H1 (cell line): ENCODE measurements at regions not wholly inside any gene's neighbourhood (a gene's known extent, or its start where the extent isn't known, plus 50 kb on each side); places are given as distances from the start of the nearest gene placed in this dataset.

Source experiments
- CTCF ChIA-PET: fragments of 300-600 bp; sonication (Branson Sonifier 250); formaldehyde crosslinking; loops from one replicate; lab custom pipeline; 2021; ENCODE audit not compliant: partially characterized antibody; lab: Charles Lee
- POLR2A ChIA-PET: fragments of 300-600 bp; sonication (Branson Sonifier 250); formaldehyde crosslinking; loops from one replicate; lab custom pipeline; 2021; ENCODE audit warnings: inconsistent platforms; ENCODE audit not compliant: partially characterized antibody; lab: Charles Lee
- DNase-seq, 2 experiments: peaks; one replicate each; pipeline versions ENCODE4 v3.0.0 to v3.0.0-alpha.2; 2010 to 2022; ENCODE audit warnings: low spot score in 2 of 2, low read depth in 1 of 2, mixed read lengths in 1 of 2
- FAIRE-seq: peaks from 2 replicates; lab custom pipeline; 2011; peaks lifted over from hg19 to GRCh38; lab: Jason Lieb, UNC
- H2AFZ ChIP-seq: 2 replicates; pipeline ENCODE4 v1.8.1; 2012; ENCODE audit warnings: low read length, inconsistent platforms
- H2AK5ac ChIP-seq: 2 replicates; pipeline ENCODE4 v1.6.1; 2013; ENCODE audit warnings: low read depth, low read length
- H2BK120ac ChIP-seq: replicated peaks from 2 replicates; pipeline ENCODE3; 2013; ENCODE audit warnings: low read depth, low read length, inconsistent platforms
- H2BK12ac ChIP-seq: 2 replicates; pipeline ENCODE4 v1.6.1; 2013; ENCODE audit warnings: low read depth, low read length
- H2BK15ac ChIP-seq: 2 replicates; pipeline ENCODE4 v1.6.1; 2013; ENCODE audit warnings: low read length
- H2BK20ac ChIP-seq: 2 replicates; pipeline ENCODE4 v1.6.1; 2013; ENCODE audit warnings: low read length
- H2BK5ac ChIP-seq: 2 replicates; pipeline ENCODE4 v1.6.1; 2013; ENCODE audit warnings: low read depth, low read length
- H3K14ac ChIP-seq: 2 replicates; pipeline ENCODE4 v1.6.1; 2013; ENCODE audit warnings: inconsistent platforms; ENCODE audit not compliant: insufficient read length
- H3K18ac ChIP-seq: 2 replicates; pipeline ENCODE4 v1.6.1; 2013; ENCODE audit warnings: low read length; ENCODE audit errors: extremely low read depth
- H3K23ac ChIP-seq: 2 replicates; pipeline ENCODE4 v1.6.1; 2013; ENCODE audit warnings: inconsistent platforms; ENCODE audit not compliant: insufficient read length
- H3K23me2 ChIP-seq: 2 replicates; pipeline ENCODE4 v1.6.1; 2013; ENCODE audit warnings: low read depth, low read length
- H3K27ac ChIP-seq: 2 replicates; pipeline ENCODE4 v1.6.1; 2011; ENCODE audit warnings: low read depth, low read length, inconsistent platforms
- H3K27me3 ChIP-seq, 4 experiments: replicated peaks in 1 of 4; 1 replicate in 1 of 4; 2 replicates in 3 of 4; pipeline versions ENCODE4 v1.6.1 to v1.8.1; 2011 to 2013; ENCODE audit warnings: low read length in 3 of 4, mild to moderate bottlenecking in 3 of 4, inconsistent platforms in 2 of 4, mixed read lengths in 2 of 4, moderate library complexity in 1 of 4; ENCODE audit not compliant: control insufficient read depth in 3 of 4, insufficient read depth in 3 of 4; ENCODE audit errors: extremely low read depth in 1 of 4
- H3K36me3 ChIP-seq, 4 experiments: 2 replicates each; pipeline versions ENCODE4 v1.6.1 to v1.8.1; 2011 to 2013; ENCODE audit warnings: mild to moderate bottlenecking in 4 of 4, low read length in 3 of 4, moderate library complexity in 2 of 4, control low read depth in 1 of 4, inconsistent platforms in 1 of 4; ENCODE audit not compliant: insufficient read depth in 4 of 4, control insufficient read depth in 2 of 4
- H3K4ac ChIP-seq: replicated peaks from 2 replicates; pipeline ENCODE3; 2013; ENCODE audit warnings: low read length, low read depth, mixed read lengths, inconsistent platforms; ENCODE audit not compliant: insufficient read length
- H3K4me1 ChIP-seq, 4 experiments: replicated peaks in 1 of 4; 1 replicate in 1 of 4; 2 replicates in 3 of 4; pipeline versions ENCODE4 v1.6.1 to v1.8.1; 2011 to 2013; ENCODE audit warnings: low read length in 3 of 4, inconsistent platforms in 2 of 4, mixed read lengths in 1 of 4; ENCODE audit not compliant: insufficient read depth in 4 of 4, control insufficient read depth in 3 of 4
- H3K4me2 ChIP-seq, 2 experiments: 2 replicates each; pipeline versions ENCODE4 v1.6.1 to v1.8.1; 2011 to 2013; ENCODE audit warnings: low read depth in 2 of 2, low read length in 2 of 2, control low read depth in 1 of 2, inconsistent platforms in 1 of 2, mild to moderate bottlenecking in 1 of 2; ENCODE audit not compliant: insufficient read depth in 1 of 2
- H3K4me3 ChIP-seq, 4 experiments: fragments of 200-600, 300-600 bp in 1 of 4; sonication (generic), shearing (Covaris generic), sonication (Bioruptor Twin) in 1 of 4; 2 replicates each; pipeline versions ENCODE4 v1.5.1 to v1.8.1; 2011 to 2016; ENCODE audit warnings: low read length in 4 of 4, low read depth in 3 of 4, control low read depth in 2 of 4, inconsistent platforms in 2 of 4, mild to moderate bottlenecking in 2 of 4, mixed read lengths in 1 of 4, moderate library complexity in 1 of 4; ENCODE audit not compliant: insufficient read depth in 2 of 4; ENCODE audit errors: extremely low read depth in 1 of 4
- H3K56ac ChIP-seq: replicated peaks from 2 replicates; pipeline ENCODE3; 2013; ENCODE audit warnings: low read depth, mild to moderate bottlenecking, mixed read lengths, low read length, inconsistent platforms; ENCODE audit not compliant: insufficient read length
- H3K79me1 ChIP-seq: 2 replicates; pipeline ENCODE4 v1.6.1; 2013; ENCODE audit warnings: low read depth, low read length, control low read depth
- H3K79me2 ChIP-seq, 2 experiments: 2 replicates each; pipeline versions ENCODE4 v1.6.1 to v1.8.1; 2012 to 2013; ENCODE audit warnings: low read length in 2 of 2, mild to moderate bottlenecking in 2 of 2, inconsistent platforms in 1 of 2; ENCODE audit not compliant: insufficient read depth in 2 of 2, control insufficient read depth in 1 of 2
- H3K9ac ChIP-seq, 4 experiments: replicated peaks in 1 of 4; 1 replicate in 1 of 4; 2 replicates in 3 of 4; pipeline versions ENCODE4 v1.6.1 to v1.8.1; 2011 to 2013; ENCODE audit warnings: low read depth in 3 of 4, low read length in 3 of 4, control low read depth in 2 of 4, mild to moderate bottlenecking in 2 of 4, moderate library complexity in 2 of 4, inconsistent platforms in 1 of 4; ENCODE audit errors: extremely low read depth in 1 of 4
- H3K9me3 ChIP-seq, 2 experiments: 2 replicates each; pipeline versions ENCODE4 v1.6.1 to v1.8.1; 2012 to 2013; ENCODE audit warnings: mild to moderate bottlenecking in 2 of 2, moderate library complexity in 2 of 2, control low read depth in 1 of 2, inconsistent platforms in 1 of 2, low read depth in 1 of 2, low read length in 1 of 2, mixed read lengths in 1 of 2; ENCODE audit not compliant: insufficient read depth in 2 of 2
- H4K20me1 ChIP-seq, 2 experiments: replicated peaks in 1 of 2; 2 replicates each; pipeline versions ENCODE3 to v1.8.1; 2011 to 2013; ENCODE audit warnings: inconsistent platforms in 2 of 2, low read length in 2 of 2, mild to moderate bottlenecking in 1 of 2; ENCODE audit not compliant: insufficient read depth in 2 of 2, control insufficient read depth in 1 of 2
- H4K5ac ChIP-seq: 2 replicates; pipeline ENCODE4 v1.6.1; 2013; ENCODE audit warnings: low read length, low read depth, mixed read lengths, inconsistent platforms; ENCODE audit not compliant: insufficient read length
- H4K8ac ChIP-seq: 2 replicates; pipeline ENCODE4 v1.8.0; 2013; ENCODE audit warnings: mild to moderate bottlenecking, moderate library complexity, low read length, inconsistent platforms; ENCODE audit not compliant: insufficient read depth; ENCODE audit errors: extremely low read depth
- H4K91ac ChIP-seq: replicated peaks from 2 replicates; pipeline ENCODE3; 2013; ENCODE audit warnings: low read length, mixed read lengths, inconsistent platforms; ENCODE audit not compliant: insufficient read length
- ATF2 ChIP-seq: IDR thresholded peaks from 2 replicates; pipeline ENCODE4 v1.6.1; 2012; ENCODE audit warnings: low read length, inconsistent platforms
- BRCA1 ChIP-seq: IDR thresholded peaks from 2 replicates; pipeline ENCODE4 v1.6.1; 2012; ENCODE audit warnings: low read depth, low read length, improper control_type of control experiment
- CTCF ChIP-seq, 3 experiments: IDR thresholded peaks; 1 replicate in 2 of 3; 2 replicates in 1 of 3; pipeline versions ENCODE4 v1.5.1 to v1.6.1; 2011; ENCODE audit warnings: low read length in 3 of 3, mild to moderate bottlenecking in 3 of 3, inconsistent platforms in 2 of 3, low read depth in 1 of 3, moderate library complexity in 1 of 3; ENCODE audit not compliant: insufficient read depth in 1 of 3; ENCODE audit errors: control extremely low read depth in 1 of 3
- MAX ChIP-seq: IDR thresholded peaks from 2 replicates; pipeline ENCODE4 v1.6.1; 2012; ENCODE audit warnings: inconsistent platforms
- NRF1 ChIP-seq: IDR thresholded peaks from 2 replicates; pipeline ENCODE4 v1.6.1; 2011; ENCODE audit warnings: mild to moderate bottlenecking, low read depth, low read length, improper control_type of control experiment
- POLR2A ChIP-seq, 2 experiments: IDR thresholded peaks; 1 replicate in 1 of 2; 2 replicates in 1 of 2; pipeline ENCODE4 v1.6.1; 2011; ENCODE audit warnings: low read depth in 2 of 2, low read length in 2 of 2, mild to moderate bottlenecking in 2 of 2; ENCODE audit errors: control extremely low read depth in 1 of 2
- POU5F1 ChIP-seq: IDR thresholded peaks from 2 replicates; pipeline ENCODE4 v1.6.1; 2011; ENCODE audit warnings: low read depth, mild to moderate bottlenecking, low read length, moderate library complexity
- RAD21 ChIP-seq, 2 experiments: IDR thresholded peaks in 1 of 2; conservative IDR thresholded peaks in 1 of 2; 2 replicates each; pipeline ENCODE4 v1.6.1; 2011; ENCODE audit warnings: low read depth in 2 of 2, low read length in 2 of 2, improper control_type of control experiment in 1 of 2, inconsistent platforms in 1 of 2, mild to moderate bottlenecking in 1 of 2, moderate library complexity in 1 of 2
- SP4 ChIP-seq: IDR thresholded peaks from 2 replicates; pipeline ENCODE4 v1.6.1; 2012; ENCODE audit warnings: low read length, inconsistent platforms
- WGBS, 2 experiments: shearing (Covaris generic) in 1 of 2; methylation state at CpG; one replicate each; pipeline versions ENCODE4 v1.1.6 to v1.1.7; 2013 to 2015; ENCODE audit warnings: low lambda C conversion rate in 2 of 2, mixed read lengths in 2 of 2, inconsistent platforms in 1 of 2, low coverage in 1 of 2, missing lambda C conversion rate in 1 of 2; ENCODE audit not compliant: insufficient replicate concordance in 2 of 2, insufficient coverage in 1 of 2, insufficient read length in 1 of 2; ENCODE audit errors: extremely low coverage in 1 of 2, missing lambda C conversion rate in 1 of 2; 5-methylcytosine and 5-hydroxymethylcytosine counted together

DNA sequence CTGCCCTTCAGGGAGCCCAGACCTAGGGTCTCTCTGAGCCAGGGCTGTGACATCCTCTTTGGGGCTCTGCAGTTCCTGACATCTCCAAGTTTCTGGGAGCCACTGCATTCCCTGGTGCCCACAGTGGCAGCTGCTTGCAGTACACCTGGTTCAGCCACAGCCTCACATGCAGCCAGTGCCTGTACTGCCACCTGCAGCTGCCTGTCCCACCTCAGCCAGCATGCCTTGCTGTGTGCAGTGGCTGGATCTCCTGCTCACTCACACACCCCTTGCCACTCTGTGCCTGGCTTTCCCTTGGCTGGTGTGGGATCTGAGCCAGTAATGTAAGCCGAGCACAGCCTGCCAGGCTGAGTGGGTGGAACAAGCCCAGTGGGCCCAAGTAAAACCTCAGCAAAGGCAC, 1288.7 kb downstream of the CNTNAP5 start:
- Histone ChIP-seq H4K5ac (no peak overlapping the region), H3K14ac (no peak overlapping the region), H3K27ac (no peak overlapping the region), H3K4me2 (no peak overlapping the region), H3K4me3 (no peak overlapping the region), H4K8ac (peak overlapping the region; percentile 79; the same call in 1 of the 2 replicates), H2AFZ (peak overlapping the region; percentile 60), H3K23ac (no peak overlapping the region), H4K20me1 (no peaks in the 10 kb centered on the region), H2AK5ac (no peak overlapping the region), H3K79me1 (no peaks in the 10 kb centered on the region), H2BK12ac (0 out of 2 replicates have a peak overlapping the region, but pooled peaks have one; percentile 14), H2BK20ac (no peak overlapping the region), H3K4me1 (no peaks in the 10 kb centered on the region), H2BK15ac (no peak overlapping the region), H3K56ac (no peak overlapping the region), H2BK120ac (peak overlapping the region; percentile 43), H3K18ac (no peak overlapping the region), H3K9me3 (no peaks in the 10 kb centered on the region), H3K36me3 (no peaks in the 10 kb centered on the region), H2BK5ac (no peak overlapping the region), H4K91ac (no peak overlapping the region), H3K9ac (no peak overlapping the region), H3K4ac (no peak overlapping the region), H3K23me2 (no peaks in the 10 kb centered on the region), H3K27me3 (no peaks in the 10 kb centered on the region), H3K79me2 (no peaks in the 10 kb centered on the region)
- DNase-seq: no peak
- CTCF ChIA-PET: interaction anchor here (0.8 to 2.4 kb wide), 6 partner anchors 8 to 1286 kb away, joined by 3 to 6 read pairs (median 4); no protein-coding TSS in a partner anchor
- POLR2A ChIA-PET: no interaction called here
- FAIRE-seq: no peak
- 93% methylated on average over 1 of the region's 1 CpG; no CpG with 5 or more reads in 1 of the 2 experiments for WGBS, 2 experiments
- TF ChIP-seq SP4: no peak
- 0 out of 2 replicates have a peak, but pooled peaks have one; percentile 42 for TF ChIP-seq MAX
- peak; percentile 53 to 59 for TF ChIP-seq RAD21 (IDR thresholded peaks at IDR 0.05 in 1 of 2, conservative IDR thresholded peaks at IDR 0.05 in 1 of 2; ENCODE audit: low read depth in 2 of 2, low read length in 2 of 2)
- no peak for TF ChIP-seq NRF1
- no peak for TF ChIP-seq BRCA1
- no peak for TF ChIP-seq POU5F1
- no peak for TF ChIP-seq POLR2A (IDR thresholded peaks at IDR 0.05; ENCODE audit: control extremely low read depth in 1 of 2, low read depth in 2 of 2, low read length in 2 of 2)
- TF ChIP-seq CTCF (IDR thresholded peaks at IDR 0.05; ENCODE audit: control extremely low read depth in 1 of 3, insufficient read depth in 1 of 3, low read depth in 1 of 3, low read length in 3 of 3): peak; percentile 43 to 69 (median 49)
- no peak for TF ChIP-seq ATF2
